GM18870 (cell line): ENCODE measurements at regions not wholly inside any gene's neighbourhood (a gene's known extent, or its start where the extent isn't known, plus 50 kb on each side); places are given as distances from the start of the nearest gene placed in this dataset.

Source experiments
- ATAC-seq: cut with Tn5 transposase; IDR thresholded peaks from one replicate; pipeline ENCODE4 v1.9.1; 2021; ENCODE audit warnings: moderate library complexity; ENCODE audit not compliant: unreplicated experiment

GRCh38 chr17:71232801-71233559, 887.8 kb upstream of the SOX9 start:
- ATAC-seq = no peak

DNA sequence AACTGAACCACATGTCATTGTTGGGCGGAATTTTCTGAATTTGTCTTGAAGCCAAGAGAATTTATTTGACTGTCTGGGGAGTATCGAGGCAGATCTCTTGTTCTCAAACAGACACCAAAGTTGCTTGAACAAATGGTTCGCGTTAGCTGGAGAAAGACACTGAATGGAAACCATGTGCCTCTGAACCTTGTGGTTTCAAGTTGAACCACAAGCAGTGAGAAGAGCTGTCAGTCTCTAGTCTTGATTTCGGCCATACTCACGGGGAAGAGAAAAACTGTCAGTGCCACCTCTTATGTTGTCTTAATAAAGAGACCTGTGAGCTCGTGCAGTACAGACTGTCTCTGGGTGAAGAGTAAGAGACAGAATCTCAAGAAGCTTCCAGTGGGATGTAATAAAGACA, 886.5 kb upstream of the SOX9 start:
- ATAC-seq = no peak

DNA sequence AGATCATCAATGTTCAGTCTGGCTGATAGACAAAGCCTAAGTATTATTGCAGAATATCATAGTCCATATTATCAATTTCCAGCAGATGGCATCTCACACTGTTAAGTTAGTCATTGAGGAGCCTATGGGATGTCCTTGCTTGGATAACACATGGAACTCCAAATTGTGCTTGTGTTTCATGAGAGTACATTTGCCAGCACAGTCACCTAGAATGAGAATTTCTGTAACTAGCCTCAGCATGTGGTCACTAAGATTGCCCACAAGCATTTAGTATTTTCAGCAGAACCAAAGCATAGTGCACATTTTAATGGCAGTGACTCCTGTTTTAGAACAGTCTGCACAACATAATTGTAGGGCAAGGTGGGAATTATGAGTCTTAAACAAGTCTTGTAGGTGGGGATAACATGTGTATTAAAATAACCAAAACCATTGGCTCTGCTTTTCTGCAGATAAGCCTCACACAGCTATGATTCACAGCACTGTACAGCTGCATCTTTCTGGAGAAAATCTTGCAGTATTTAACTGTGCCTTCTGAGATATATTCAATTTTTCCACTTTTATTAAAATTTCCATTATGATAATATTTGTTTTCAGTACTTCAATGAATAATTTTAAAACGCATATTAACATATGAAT, 882.8 kb upstream of the SOX9 start:
- no peak for ATAC-seq

- no peak for ATAC-seq
Observed at GRCh38 chr17:71247441-71248015, 873.3 kb upstream of the SOX9 start.

DNA sequence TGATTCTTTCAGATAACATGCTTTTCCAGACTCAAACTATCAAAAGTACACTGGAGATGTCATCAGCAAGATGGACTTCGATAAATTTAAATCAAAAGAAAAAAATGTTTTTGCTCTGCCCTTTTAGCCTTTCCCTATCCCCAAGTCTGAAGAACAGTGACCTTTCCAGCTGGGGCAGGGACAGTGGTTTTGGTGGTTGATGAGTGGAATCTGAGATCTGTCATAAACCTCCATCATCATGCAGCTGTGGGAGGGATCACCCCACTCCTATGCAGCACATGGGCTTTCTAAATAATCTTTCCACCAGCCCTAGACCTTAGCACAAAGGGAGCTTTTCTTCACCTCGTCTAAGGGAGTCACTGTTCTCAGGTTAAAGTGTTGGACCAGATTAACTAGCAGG, 869.5 kb upstream of the SOX9 start:
- ATAC-seq = no peak

DNA sequence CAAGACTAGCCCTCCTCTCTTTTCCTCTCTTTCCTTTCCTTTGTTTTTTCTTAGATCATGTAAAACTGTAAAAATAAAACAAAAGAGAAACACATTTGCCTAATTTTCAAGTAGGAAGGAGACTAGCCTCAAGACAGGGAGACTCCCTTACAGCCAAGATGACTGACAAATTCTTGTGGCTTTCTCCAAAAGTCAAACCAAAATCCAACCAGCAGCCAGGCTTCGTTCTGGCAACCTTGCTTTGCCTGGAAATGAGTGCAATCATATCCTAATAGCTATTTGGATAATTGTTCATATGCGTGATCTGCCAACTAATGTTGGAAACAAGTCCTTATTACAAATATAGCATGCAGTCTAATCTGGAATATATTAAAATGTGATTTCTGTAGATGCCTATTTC, 868.9 kb upstream of the SOX9 start:
- ATAC-seq = no peak

- no peak for ATAC-seq
Observed at GRCh38 chr17:71252436-71252835, 868.4 kb upstream of the SOX9 start.

DNA sequence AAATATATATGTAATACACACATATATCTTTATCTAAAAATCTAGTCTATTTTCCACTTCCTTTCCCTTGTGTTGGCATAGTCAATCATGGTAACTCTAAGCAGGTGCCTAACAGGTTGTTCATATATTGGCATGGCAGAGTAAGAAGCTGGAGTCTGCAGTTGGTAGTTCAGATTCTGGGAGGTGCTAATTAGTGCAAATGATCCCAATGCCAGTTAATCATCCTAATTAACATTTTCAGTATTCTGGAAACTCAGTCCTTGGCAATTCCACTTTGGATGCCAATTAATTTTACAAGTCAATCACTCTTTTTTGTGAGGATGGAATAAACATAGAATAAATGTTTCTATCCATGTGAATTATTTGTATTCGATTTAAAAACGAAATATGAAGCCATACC, 863.7 kb upstream of the SOX9 start:
- no peak for ATAC-seq

GRCh38 chr17:71260366-71260940, 860.4 kb upstream of the SOX9 start:
- ATAC-seq = no peak

GRCh38 chr17:71262586-71262985, 858.2 kb upstream of the SOX9 start:
- no peak for ATAC-seq

- ATAC-seq = no peak
Observed at GRCh38 chr17:71267668-71268067, 853.2 kb upstream of the SOX9 start.

DNA sequence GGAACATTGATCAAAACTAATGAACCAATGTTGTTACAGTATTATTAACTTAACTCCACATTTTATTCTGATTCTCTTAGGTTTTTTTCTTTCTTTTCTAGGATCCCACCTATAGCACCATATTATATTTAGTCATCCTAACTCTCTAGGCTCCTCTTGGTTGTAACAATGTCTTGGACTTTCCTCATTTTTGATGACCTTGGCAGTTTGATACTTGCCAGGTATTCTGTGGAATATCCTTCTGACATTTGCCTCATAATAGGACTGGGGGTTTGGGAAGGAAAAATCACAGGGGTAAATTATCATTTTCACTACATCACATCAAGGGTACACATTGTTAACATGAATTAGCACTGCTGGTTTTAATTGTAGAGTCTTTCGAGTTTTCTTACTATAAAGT, 851.6 kb upstream of the SOX9 start:
- no peak for ATAC-seq

DNA sequence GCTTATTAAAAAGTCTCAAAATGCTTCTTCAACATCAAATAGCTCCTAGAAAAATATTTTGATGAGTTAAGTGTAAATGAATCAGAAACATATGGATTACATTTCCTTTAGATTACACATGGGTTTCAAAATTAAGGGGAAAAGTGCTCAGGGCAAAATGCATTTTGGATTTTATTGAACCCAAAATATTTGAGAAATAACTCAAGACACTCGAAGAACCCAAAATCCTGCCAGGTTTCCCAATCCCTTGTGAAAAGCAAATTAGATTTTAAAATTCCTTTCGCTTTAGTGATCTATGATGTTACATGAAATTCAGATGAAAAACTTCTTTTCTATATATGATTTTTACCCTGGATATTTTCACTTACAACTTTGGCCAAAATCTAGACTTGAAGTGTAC, 847.4 kb upstream of the SOX9 start:
- no peak for ATAC-seq

GRCh38 chr17:71276079-71276478, 844.7 kb upstream of the SOX9 start:
- no peak for ATAC-seq

DNA sequence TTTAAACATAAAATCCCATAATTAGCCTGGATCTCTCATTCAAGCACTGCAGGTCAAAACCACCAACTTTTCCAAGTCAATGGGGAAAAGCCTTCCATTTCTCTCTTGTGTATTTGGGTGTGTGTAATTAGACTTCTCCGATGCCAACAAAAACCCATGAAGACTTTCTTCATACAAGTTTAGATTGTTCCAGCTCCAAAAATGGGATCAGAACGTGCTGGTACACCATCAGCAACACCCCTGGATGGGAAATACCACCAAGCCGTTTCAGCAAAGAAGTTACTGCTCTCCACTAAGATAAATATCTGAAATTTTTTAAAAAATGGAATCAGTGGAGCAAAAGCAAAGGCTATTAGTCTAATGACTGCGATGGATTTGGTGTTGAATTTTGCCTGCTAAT, 837.3 kb upstream of the SOX9 start:
- ATAC-seq = no peak

- no peak for ATAC-seq
Observed at GRCh38 chr17:71284032-71284755, 836.6 kb upstream of the SOX9 start.

GRCh38 chr17:71286625-71287024, 834.2 kb upstream of the SOX9 start:
- no peak for ATAC-seq

DNA sequence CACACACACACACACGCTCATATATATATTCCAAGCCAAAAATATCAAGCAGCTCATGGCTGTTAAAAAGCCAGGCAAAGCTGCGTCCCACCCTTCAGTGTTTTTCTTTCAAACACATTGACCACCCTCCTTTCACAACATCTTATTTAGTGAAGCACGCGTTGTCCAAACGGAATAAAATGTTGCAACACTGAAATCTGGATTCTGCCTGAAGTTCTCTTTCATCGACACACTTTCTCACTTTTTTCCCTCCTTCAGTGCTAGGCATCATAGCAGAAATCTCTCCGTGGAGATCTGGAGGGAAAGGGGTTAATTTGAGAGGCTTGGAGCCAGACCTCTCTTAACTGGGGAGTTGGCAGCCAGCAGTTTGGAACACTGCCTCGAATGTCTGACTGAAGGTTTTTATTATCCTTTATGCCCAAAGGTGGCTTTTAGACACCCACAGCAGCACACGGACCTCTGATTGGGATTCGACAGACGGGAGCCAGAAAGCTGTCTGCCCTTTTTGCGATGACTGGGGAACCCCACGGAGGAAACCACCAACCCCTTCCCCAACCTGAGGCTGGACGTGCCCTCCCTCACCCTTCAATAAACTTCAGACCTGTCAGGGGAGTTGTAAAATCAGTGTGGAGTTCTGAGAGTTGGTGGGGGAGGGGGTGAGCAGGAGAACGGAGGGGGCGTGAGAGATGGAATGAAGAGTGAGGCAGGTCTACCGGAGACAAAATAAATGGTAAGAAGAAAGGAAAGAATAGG, 833.6 kb upstream of the SOX9 start:
- no peak for ATAC-seq

GRCh38 chr17:71292006-71292405, 828.8 kb upstream of the SOX9 start:
- ATAC-seq = no peak

DNA sequence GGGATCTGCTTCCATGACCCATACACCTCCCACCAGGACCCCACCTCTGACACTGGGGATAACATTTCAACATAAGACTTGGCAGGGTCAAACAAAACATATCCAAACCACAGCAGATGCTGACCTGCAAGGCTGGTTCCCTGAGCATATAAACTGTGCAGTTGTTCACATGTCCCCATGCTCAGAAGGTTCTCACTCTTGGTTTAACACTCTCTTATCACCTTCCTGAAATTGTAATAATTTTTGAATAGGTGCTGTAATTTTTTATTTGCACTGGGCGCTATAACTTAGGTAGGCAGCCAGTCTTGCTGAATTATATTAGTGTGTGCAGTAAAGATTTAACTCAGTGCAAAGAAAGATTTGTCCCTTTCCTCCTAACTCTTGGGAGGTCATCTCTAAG, 824.8 kb upstream of the SOX9 start:
- no peak for ATAC-seq

- ATAC-seq = no peak
Observed at GRCh38 chr17:71301063-71301462, 819.8 kb upstream of the SOX9 start.
